Caco-2 (cell line): ENCODE measurements at regions not wholly inside any gene's neighbourhood (a gene's known extent, or its start where the extent isn't known, plus 50 kb on each side); places are given as distances from the start of the nearest gene placed in this dataset.

Source experiments
- BruUV-seq: library from RNA; stranded (reverse); fragments of 400-500 nt; replicated peaks from 2 replicates; lab custom pipeline; 2021; lab: Mats Ljungman, UMichigan
- CTCF ChIA-PET: fragments of 300-600 bp; sonication (Branson Sonifier 250); formaldehyde crosslinking; loops from one replicate; lab custom pipeline; 2022; ENCODE audit warnings: antibody characterized with exemption; lab: Charles Lee
- POLR2A ChIA-PET: fragments of 300-600 bp; sonication (Branson Sonifier 250); formaldehyde crosslinking; loops from one replicate; lab custom pipeline; 2022; ENCODE audit warnings: antibody characterized with exemption; lab: Charles Lee
- DNase-seq, 2 experiments: peaks; one replicate each; pipeline versions ENCODE4 v3.0.0 to v3.0.0-alpha.2; 2020 to 2022
- H3K27me3 ChIP-seq: replicated peaks from 2 replicates; pipeline ENCODE4 v1.6.0; 2011; ENCODE audit warnings: low read length; ENCODE audit not compliant: control insufficient read depth, insufficient read depth
- H3K36me3 ChIP-seq: 2 replicates; pipeline ENCODE4 v1.5.1; 2011; ENCODE audit warnings: low read length; ENCODE audit not compliant: control insufficient read depth, insufficient read depth
- H3K4me1 ChIP-seq: fragments of 250-450 bp; sonication (Bioruptor Pico); 2 replicates; pipeline ENCODE4 v1.5.1; 2020; ENCODE audit warnings: mild to moderate bottlenecking
- H3K4me3 ChIP-seq: 2 replicates; pipeline ENCODE4 v1.5.1; 2011; ENCODE audit warnings: low read depth, mild to moderate bottlenecking, control low read depth, low read length
- H3K9me3 ChIP-seq: fragments of 250-450 bp; sonication (Bioruptor Pico); 2 replicates; pipeline ENCODE4 v1.5.1; 2020; ENCODE audit warnings: mild to moderate bottlenecking, moderate library complexity
- H3K27ac Mint-ChIP-seq: one replicate; pipeline ENCODE4 v1.8.0; 2022; ENCODE audit warnings: mixed read lengths; ENCODE audit not compliant: unreplicated experiment
- H3K27me3 Mint-ChIP-seq: one replicate; pipeline ENCODE4 v1.8.0; 2022; ENCODE audit warnings: mixed read lengths; ENCODE audit not compliant: insufficient read depth, unreplicated experiment
- H3K36me3 Mint-ChIP-seq: one replicate; pipeline ENCODE4 v1.8.0; 2022; ENCODE audit warnings: mild to moderate bottlenecking, mixed read lengths; ENCODE audit not compliant: insufficient read depth, unreplicated experiment
- H3K4me1 Mint-ChIP-seq: one replicate; pipeline ENCODE4 v1.8.0; 2022; ENCODE audit warnings: low read depth, mixed read lengths; ENCODE audit not compliant: unreplicated experiment
- H3K4me3 Mint-ChIP-seq: one replicate; pipeline ENCODE4 v1.8.0; 2022; ENCODE audit warnings: mild to moderate bottlenecking, moderate library complexity, mixed read lengths; ENCODE audit not compliant: unreplicated experiment
- H3K9me3 Mint-ChIP-seq: one replicate; pipeline ENCODE4 v1.8.0; 2022; ENCODE audit warnings: mixed read lengths; ENCODE audit not compliant: unreplicated experiment
- CTCF ChIP-seq, 2 experiments: fragments of 200-600 bp in 1 of 2; IDR thresholded peaks; 1 replicate in 1 of 2; 2 replicates in 1 of 2; pipeline versions ENCODE4 v1.5.1 to v1.8.0; 2011 to 2022; ENCODE audit warnings: antibody characterized with exemption in 1 of 2, control low read depth in 1 of 2, inconsistent platforms in 1 of 2, low read depth in 1 of 2, low read length in 1 of 2, mild to moderate bottlenecking in 1 of 2, moderate library complexity in 1 of 2; ENCODE audit not compliant: insufficient read depth in 1 of 2, severe bottlenecking in 1 of 2, unreplicated experiment in 1 of 2
- intact Hi-C: fragments of 100-400 bp; cut with micrococcal nuclease; formaldehyde crosslinking; loops from one replicate; pipeline ENCODE4 v1.10.0; 2022; ENCODE audit not compliant: unreplicated experiment

GRCh38 chrX:55907968-55908607 lies 190.5 kb downstream of the RRAGB start:
- Mint-ChIP-seq H3K27me3 (no peaks in the 10 kb centered on the region), H3K36me3 (no peaks in the 10 kb centered on the region), H3K4me1 (peaks cover 9% of the 10 kb centered on the region), H3K27ac (peak overlapping the region; percentile 94), H3K4me3 (peak overlapping the region; percentile 98), H3K9me3 (peaks cover 9% of the 10 kb centered on the region)
- no peaks in the 10 kb centered on the region for H3K9me3 ChIP-seq
- intact Hi-C loops: loop anchor here (1.0 to 5.0 kb wide), 4 partner anchors 69 to 224 kb away; partner anchors contain the start of gene RRAGB
- peak; percentile 47 to 60 for TF ChIP-seq CTCF (IDR thresholded peaks at IDR 0.05; ENCODE audit: insufficient read depth in 1 of 2, low read depth in 1 of 2, low read length in 1 of 2, severe bottlenecking in 1 of 2, unreplicated experiment in 1 of 2)
- BruUV-seq: TSS peak; percentile 40
- ChIA-PET POLR2A (no interaction called here), CTCF (interaction anchor here (0.5 to 1.9 kb wide), 7 partner anchors 69 to 773 kb away, joined by 3 to 10 read pairs (median 3); partner anchors contain the start of gene RRAGB)
- peak overlapping the region; percentile 59 for H3K4me3 ChIP-seq
- no peaks in the 10 kb centered on the region for H3K36me3 ChIP-seq
- no peaks in the 10 kb centered on the region for H3K27me3 ChIP-seq
- H3K4me1 ChIP-seq: no peaks in the 10 kb centered on the region
- DNase-seq: peak; percentile 77 to 79

- POLR2A ChIA-PET: no interaction called here
- Histone ChIP-seq H3K9me3 (no peaks in the 10 kb centered on the region), H3K4me3 (peak overlapping the region; percentile 59), H3K4me1 (no peaks in the 10 kb centered on the region), H3K27me3 (no peaks in the 10 kb centered on the region), H3K36me3 (no peaks in the 10 kb centered on the region)
- peak overlapping the region; percentile 94 for H3K27ac Mint-ChIP-seq
- H3K4me3 Mint-ChIP-seq: peak overlapping the region; percentile 98
- no TSS peak for BruUV-seq
- DNase-seq: peak; percentile 13 to 31
- peaks cover 9% of the 10 kb centered on the region for H3K4me1 Mint-ChIP-seq
- CTCF ChIA-PET: interaction anchor here (0.8 to 1.9 kb wide), 6 partner anchors 69 to 774 kb away, joined by 3 to 10 read pairs (median 4); partner anchors contain the start of gene RRAGB
- intact Hi-C loops: loop anchor here (1.0 to 5.0 kb wide), 5 partner anchors 69 to 340 kb away; partner anchors contain the start of gene RRAGB
- no peaks in the 10 kb centered on the region for H3K27me3 Mint-ChIP-seq
- no peak for TF ChIP-seq CTCF (IDR thresholded peaks at IDR 0.05; ENCODE audit: insufficient read depth in 1 of 2, low read depth in 1 of 2, low read length in 1 of 2, severe bottlenecking in 1 of 2, unreplicated experiment in 1 of 2)
- peaks cover 5% of the 10 kb centered on the region for H3K9me3 Mint-ChIP-seq
- no peaks in the 10 kb centered on the region for H3K36me3 Mint-ChIP-seq
Measured at GRCh38 chrX:55908661-55909212, 191.2 kb downstream of the RRAGB start.

- no TSS peak for BruUV-seq
- Histone ChIP-seq H3K36me3 (no peaks in the 10 kb centered on the region), H3K9me3 (no peaks in the 10 kb centered on the region), H3K4me1 (no peaks in the 10 kb centered on the region), H3K4me3 (no peak overlapping the region), H3K27me3 (no peaks in the 10 kb centered on the region)
- no peak overlapping the region for H3K27ac Mint-ChIP-seq
- H3K4me1 Mint-ChIP-seq: no peaks in the 10 kb centered on the region
- H3K9me3 Mint-ChIP-seq: peaks cover 8% of the 10 kb centered on the region
- no peak overlapping the region for H3K4me3 Mint-ChIP-seq
- H3K27me3 Mint-ChIP-seq: no peaks in the 10 kb centered on the region
- ChIA-PET CTCF (no interaction called here), POLR2A (no interaction called here)
- peaks cover 4% of the 10 kb centered on the region for H3K36me3 Mint-ChIP-seq
- no peak for TF ChIP-seq CTCF (IDR thresholded peaks at IDR 0.05; ENCODE audit: insufficient read depth in 1 of 2, low read depth in 1 of 2, low read length in 1 of 2, severe bottlenecking in 1 of 2, unreplicated experiment in 1 of 2)
- intact Hi-C loops: no loop called here
- DNase-seq: no peak
Measured at GRCh38 chrX:55919367-55920221, 202.0 kb downstream of the RRAGB start.
